T-helper 1 cell treated with Interleukin-12 subunit alpha and Interleukin-12 subunit beta and Interleukin-4 antibody, amounts not matched to agents 30 μg/mL and 1 μg/mL, for 36 hours (primary cell): ENCODE measurements at regions not wholly inside any gene's neighbourhood (a gene's known extent, or its start where the extent isn't known, plus 50 kb on each side); places are given as distances from the start of the nearest gene placed in this dataset.

Source experiments
- H3K27ac Mint-ChIP-seq: one replicate; pipeline ENCODE4 v1.8.0; 2021; ENCODE audit warnings: mild to moderate bottlenecking, mixed read lengths
- H3K27me3 Mint-ChIP-seq: one replicate; pipeline ENCODE4 v1.8.0; 2021; ENCODE audit warnings: low read depth, mixed read lengths
- H3K36me3 Mint-ChIP-seq: one replicate; pipeline ENCODE4 v1.8.0; 2021; ENCODE audit warnings: low read depth, mixed read lengths
- H3K4me1 Mint-ChIP-seq: one replicate; pipeline ENCODE4 v1.8.0; 2021; ENCODE audit warnings: low read depth, mixed read lengths
- H3K4me3 Mint-ChIP-seq: one replicate; pipeline ENCODE4 v1.8.0; 2021; ENCODE audit warnings: mild to moderate bottlenecking, moderate library complexity, mixed read lengths
- H3K9me3 Mint-ChIP-seq: one replicate; pipeline ENCODE4 v1.8.0; 2021; ENCODE audit warnings: mixed read lengths

- Mint-ChIP-seq H3K36me3 (peaks cover 3% of the 10 kb centered on the region), H3K27ac (no peak overlapping the region), H3K9me3 (peaks cover 14% of the 10 kb centered on the region), H3K27me3 (no peaks in the 10 kb centered on the region), H3K4me1 (peaks cover 7% of the 10 kb centered on the region), H3K4me3 (no peak overlapping the region)
These were observed 288.5 kb upstream of the RUNX1 start for GRCh38 chr21:35337573-35337972.

DNA sequence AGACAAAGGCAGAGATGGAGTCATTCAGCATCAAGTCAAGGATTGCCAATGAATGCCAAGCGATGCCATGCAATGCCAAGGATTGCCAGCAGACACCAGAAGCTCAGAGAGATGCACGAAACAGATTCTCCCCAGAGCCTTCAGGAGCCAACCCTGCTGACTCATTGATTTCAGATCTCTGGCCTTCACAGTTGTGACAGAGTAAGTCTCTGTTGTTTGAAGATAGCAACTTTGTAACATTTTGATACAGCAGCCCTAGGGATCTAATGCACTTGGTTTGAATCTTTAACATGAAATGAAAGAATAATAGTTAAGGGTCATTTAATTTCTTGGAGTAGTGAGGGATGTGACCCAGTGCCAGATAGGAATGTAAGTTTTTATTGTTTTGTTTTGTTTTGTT is 287.4 kb upstream of the RUNX1 start:
- Mint-ChIP-seq H3K9me3 (peaks cover 14% of the 10 kb centered on the region), H3K36me3 (peaks cover 3% of the 10 kb centered on the region), H3K27ac (no peak overlapping the region), H3K4me3 (no peak overlapping the region), H3K27me3 (no peaks in the 10 kb centered on the region), H3K4me1 (no peaks in the 10 kb centered on the region)

- Mint-ChIP-seq H3K27ac (no peak overlapping the region), H3K27me3 (no peaks in the 10 kb centered on the region), H3K4me3 (no peak overlapping the region), H3K36me3 (peaks cover 3% of the 10 kb centered on the region), H3K4me1 (no peaks in the 10 kb centered on the region), H3K9me3 (peaks cover 14% of the 10 kb centered on the region)
These were observed 286.9 kb upstream of the RUNX1 start for GRCh38 chr21:35335951-35336446.

GRCh38 chr21:35333831-35334618 is 284.9 kb upstream of the RUNX1 start:
- Mint-ChIP-seq H3K4me1 (no peaks in the 10 kb centered on the region), H3K4me3 (no peak overlapping the region), H3K27ac (no peak overlapping the region), H3K36me3 (peaks cover 3% of the 10 kb centered on the region), H3K9me3 (peaks cover 12% of the 10 kb centered on the region), H3K27me3 (peaks cover 3% of the 10 kb centered on the region)

DNA sequence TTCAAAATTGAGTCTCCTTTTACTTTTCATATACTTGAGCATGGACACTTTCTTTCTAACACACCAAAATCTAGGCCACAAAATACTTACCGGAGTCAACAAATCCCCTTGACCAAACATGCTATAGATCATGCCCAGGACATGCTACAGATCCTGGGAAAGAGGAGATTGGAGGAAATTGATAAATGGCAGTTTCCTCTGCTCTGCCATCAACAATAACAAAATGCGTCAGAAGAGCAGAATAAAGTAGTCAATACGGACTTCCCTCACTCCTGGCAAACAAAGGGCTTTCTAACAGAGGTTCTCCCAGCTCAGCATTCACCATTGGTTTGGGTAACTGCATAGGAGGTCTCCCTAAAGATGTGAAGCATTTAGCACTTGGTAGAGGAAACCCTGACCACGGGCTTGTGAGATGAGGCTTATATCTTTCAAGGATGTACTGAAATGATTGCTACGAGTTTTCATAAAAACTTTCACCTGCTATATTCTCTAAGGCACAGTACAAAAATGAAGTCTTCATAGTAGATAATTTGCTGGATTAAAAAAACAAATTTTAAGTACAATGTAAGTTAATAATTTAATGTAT is 283.8 kb upstream of the RUNX1 start:
- H3K4me3 Mint-ChIP-seq = no peak overlapping the region
- peaks cover 4% of the 10 kb centered on the region for H3K27me3 Mint-ChIP-seq
- no peaks in the 10 kb centered on the region for H3K4me1 Mint-ChIP-seq
- H3K27ac Mint-ChIP-seq = no peak overlapping the region
- peaks cover under 1% of the 10 kb centered on the region for H3K36me3 Mint-ChIP-seq
- peaks cover 4% of the 10 kb centered on the region for H3K9me3 Mint-ChIP-seq

DNA sequence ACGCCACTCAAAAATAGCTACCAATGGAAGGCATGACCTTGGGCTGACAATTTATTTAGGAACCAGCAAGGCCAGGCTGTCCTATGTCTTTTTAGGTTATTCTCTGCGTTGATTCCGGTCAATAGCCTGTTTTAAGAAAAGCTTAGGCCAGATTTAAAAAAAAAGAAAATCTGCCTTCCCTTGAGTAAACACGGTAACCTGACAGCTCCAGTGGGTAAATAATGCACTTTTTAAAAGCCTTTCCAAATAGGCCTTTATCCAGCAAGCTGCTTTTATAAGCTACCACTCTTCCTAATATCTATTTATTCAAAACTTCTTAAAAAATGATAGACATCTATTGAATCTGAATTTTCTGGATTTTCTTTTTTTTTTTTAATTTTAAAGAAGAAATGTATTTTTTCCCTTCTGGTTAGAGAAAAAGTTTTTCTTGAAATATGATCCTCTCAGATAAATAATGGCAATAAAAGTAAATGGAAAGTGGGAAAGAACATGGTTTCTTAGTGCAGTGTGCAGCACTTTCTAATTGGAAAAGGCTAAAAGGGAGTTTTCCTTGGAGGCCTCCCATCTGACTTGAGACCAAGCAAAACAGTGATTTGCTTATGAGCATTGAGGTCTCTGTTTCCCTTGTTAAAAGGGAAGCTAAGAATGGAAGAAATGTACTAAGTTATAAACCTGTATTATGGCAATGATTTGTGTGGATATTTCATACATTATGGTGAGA is 281.0 kb upstream of the RUNX1 start:
- Mint-ChIP-seq H3K4me1 (no peaks in the 10 kb centered on the region), H3K4me3 (no peak overlapping the region), H3K27ac (no peak overlapping the region), H3K9me3 (no peaks in the 10 kb centered on the region), H3K27me3 (peaks cover 7% of the 10 kb centered on the region), H3K36me3 (no peaks in the 10 kb centered on the region)

DNA sequence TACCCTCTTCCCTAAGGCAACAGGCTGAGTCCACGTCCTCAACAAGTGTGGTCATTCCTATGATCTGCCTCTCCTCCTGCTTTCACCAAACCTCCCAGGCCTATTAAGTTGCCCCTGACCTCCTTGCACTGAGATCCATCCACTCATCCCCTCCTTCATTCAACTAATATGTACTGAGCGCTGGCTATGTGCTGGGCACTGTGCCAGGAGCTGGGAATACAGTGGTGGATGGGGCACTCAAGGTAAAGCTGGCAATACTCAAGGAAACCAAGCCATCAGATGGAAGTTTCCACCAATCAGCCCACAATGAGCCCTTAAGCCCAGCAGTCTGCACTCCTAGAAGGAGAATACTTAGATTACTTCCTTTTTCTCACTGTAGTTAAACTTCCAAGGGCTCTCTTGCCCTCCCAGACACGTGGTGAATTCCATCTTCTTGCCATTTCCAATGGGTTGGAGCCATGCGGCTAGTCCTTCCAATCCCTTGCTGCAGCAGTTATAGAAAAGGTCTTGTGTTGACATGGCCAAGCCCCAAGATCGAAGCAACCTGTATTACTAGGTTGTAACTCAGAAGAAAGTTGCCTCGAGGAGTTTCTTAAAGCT is 279.9 kb upstream of the RUNX1 start:
- no peaks in the 10 kb centered on the region for H3K4me1 Mint-ChIP-seq
- no peak overlapping the region for H3K4me3 Mint-ChIP-seq
- H3K36me3 Mint-ChIP-seq = no peaks in the 10 kb centered on the region
- H3K27me3 Mint-ChIP-seq = peaks cover 7% of the 10 kb centered on the region
- no peak overlapping the region for H3K27ac Mint-ChIP-seq
- H3K9me3 Mint-ChIP-seq = no peaks in the 10 kb centered on the region

DNA sequence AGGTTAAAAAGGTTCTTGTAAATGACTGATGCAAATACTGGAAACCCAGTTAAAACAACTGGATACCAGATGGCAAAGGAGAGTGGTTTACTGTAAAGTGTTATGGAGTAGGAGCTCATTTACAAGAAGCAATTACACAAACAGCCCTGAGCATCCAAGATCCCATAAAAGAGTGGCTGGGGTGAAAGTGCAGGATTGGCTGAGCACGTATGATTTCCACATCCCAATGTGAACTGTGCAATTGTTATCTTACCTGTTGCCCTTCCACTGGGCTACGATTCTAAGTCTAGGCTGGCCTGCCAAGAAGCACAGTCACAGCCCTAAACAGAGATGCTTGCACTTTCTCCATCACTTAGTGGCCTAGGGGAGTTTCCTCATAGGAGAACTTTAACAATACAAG is 277.6 kb upstream of the RUNX1 start:
- H3K9me3 Mint-ChIP-seq = no peaks in the 10 kb centered on the region
- no peaks in the 10 kb centered on the region for H3K36me3 Mint-ChIP-seq
- no peak overlapping the region for H3K27ac Mint-ChIP-seq
- no peak overlapping the region for H3K4me3 Mint-ChIP-seq
- H3K4me1 Mint-ChIP-seq = peaks cover 3% of the 10 kb centered on the region
- H3K27me3 Mint-ChIP-seq = peaks cover 7% of the 10 kb centered on the region

DNA sequence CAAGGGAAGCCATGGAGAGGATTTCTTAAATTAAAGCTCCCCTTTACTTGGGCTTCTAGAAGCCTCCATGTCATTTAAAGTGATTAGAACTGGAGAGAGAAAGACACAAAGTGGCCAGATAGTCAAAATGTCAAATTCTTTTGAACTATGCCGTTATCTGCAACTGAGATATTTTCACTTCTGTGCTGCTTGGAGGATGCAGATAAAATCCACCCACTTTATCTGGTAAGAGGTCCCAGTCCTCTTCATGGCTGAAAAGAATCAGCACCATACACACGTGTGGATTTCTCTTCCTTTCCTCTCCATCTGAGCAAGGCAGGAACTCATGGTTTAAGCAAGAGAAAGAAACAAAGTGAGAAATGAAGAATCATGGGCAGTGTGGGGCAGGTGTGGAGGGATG is 276.9 kb upstream of the RUNX1 start:
- Mint-ChIP-seq H3K27ac (no peak overlapping the region), H3K36me3 (no peaks in the 10 kb centered on the region), H3K4me1 (peaks cover 3% of the 10 kb centered on the region), H3K4me3 (no peak overlapping the region), H3K9me3 (no peaks in the 10 kb centered on the region), H3K27me3 (peaks cover 7% of the 10 kb centered on the region)

- no peaks in the 10 kb centered on the region for H3K9me3 Mint-ChIP-seq
- peaks cover 7% of the 10 kb centered on the region for H3K27me3 Mint-ChIP-seq
- no peak overlapping the region for H3K27ac Mint-ChIP-seq
These were observed 275.5 kb upstream of the RUNX1 start for GRCh38 chr21:35324372-35325220.

DNA sequence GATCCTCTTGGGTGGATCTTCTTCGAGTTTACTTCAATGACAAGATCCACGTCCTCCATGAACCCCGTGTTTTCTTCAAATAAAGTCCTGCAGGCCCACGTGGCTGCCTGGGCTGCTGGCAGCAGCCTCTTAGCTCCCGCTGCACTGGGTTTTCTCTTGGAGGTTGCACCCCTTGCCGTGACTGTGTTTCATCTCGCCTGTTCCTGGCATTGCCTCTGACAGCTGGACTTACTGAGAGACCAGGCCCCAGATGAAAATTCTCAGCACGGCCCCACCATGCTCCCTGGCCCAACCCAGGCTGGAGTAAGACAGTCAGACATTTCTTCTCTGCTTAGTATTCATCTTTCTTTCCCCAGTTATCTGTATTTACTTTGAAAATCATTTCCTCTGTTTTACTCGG is 274.8 kb upstream of the RUNX1 start:
- Mint-ChIP-seq H3K36me3 (no peaks in the 10 kb centered on the region), H3K27ac (no peak overlapping the region), H3K27me3 (peaks cover 4% of the 10 kb centered on the region), H3K4me1 (peaks cover 3% of the 10 kb centered on the region), H3K4me3 (no peak overlapping the region), H3K9me3 (no peaks in the 10 kb centered on the region)

More at GRCh38 chr21:35324372-35325220, 275.5 kb upstream of the RUNX1 start:
- H3K4me3 Mint-ChIP-seq = no peak overlapping the region
- peaks cover 3% of the 10 kb centered on the region for H3K4me1 Mint-ChIP-seq
- H3K36me3 Mint-ChIP-seq = no peaks in the 10 kb centered on the region

DNA sequence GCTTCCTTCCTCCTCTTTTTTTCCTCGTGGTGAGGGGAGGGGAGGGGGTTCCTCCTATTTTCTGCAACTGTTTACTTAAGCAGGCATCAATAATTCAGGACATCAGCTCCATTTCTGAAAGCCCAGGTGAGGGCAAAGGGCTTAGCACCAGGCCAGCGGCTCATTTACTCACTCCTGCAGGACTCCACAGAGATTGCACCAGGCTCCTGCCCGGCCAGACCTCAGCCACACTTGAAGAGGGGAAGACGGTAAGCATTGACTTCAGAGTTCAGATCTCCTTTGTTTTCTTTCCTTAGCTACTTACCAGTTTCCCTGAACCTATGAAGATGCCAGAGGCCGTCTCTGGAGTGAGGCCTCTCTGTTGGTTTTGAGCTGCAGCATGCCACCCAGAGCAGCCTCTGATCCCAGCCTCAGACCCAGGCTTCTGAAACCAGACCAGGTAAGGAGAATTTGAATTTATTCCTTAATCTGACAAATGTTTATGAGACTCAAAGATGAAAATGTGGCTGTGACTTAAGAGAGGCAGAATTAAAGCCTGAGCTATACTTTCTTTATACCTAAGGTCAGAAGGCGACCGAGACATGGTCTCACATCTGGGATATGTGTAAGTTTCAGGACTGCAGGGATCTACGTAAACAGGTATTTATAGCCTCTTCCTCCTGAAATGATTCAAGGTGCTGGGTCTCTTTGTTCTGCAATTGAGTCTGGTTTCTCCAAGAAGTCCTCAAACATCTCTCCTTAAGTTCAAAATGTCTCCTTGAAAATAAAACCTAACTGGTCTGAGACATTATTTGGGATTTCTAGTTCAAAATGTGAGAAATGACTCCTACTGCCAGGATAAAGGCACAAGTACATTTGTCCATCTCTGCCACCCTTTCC is 272.5 kb upstream of the RUNX1 start:
- Mint-ChIP-seq H3K4me1 (peaks cover 3% of the 10 kb centered on the region), H3K27me3 (peaks cover 3% of the 10 kb centered on the region), H3K27ac (no peak overlapping the region), H3K4me3 (no peak overlapping the region), H3K36me3 (no peaks in the 10 kb centered on the region), H3K9me3 (no peaks in the 10 kb centered on the region)

DNA sequence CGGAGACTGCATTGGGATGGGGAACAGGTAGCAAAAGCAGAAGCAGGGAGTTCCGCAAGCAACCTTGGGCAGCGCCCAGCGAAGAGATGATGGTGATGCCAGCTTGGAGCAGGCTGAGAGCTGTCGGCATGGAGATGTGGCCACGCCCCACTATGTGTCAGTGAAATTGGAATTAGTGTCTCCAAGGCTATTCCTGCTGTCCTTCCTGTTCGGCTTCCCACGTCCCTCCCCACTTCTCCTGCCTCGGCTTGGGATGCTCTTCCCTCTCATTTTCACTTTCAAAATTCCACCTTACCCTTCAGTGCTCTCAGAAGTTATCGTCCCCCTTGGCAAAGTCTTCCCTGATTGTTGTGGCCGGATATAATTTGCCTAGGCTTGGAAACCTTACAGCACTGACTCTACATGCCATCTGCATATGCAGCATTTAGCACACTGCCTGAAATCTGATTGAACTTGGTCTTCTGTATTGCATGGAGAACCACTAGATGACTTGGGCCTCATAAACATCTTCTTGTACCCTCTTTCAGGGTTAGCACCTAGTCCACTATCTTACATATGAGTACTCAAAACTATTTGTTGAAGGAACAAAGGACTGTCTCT is 270.7 kb upstream of the RUNX1 start:
- Mint-ChIP-seq H3K4me1 (peaks cover 3% of the 10 kb centered on the region), H3K27ac (no peak overlapping the region), H3K4me3 (no peak overlapping the region), H3K27me3 (no peaks in the 10 kb centered on the region), H3K9me3 (no peaks in the 10 kb centered on the region), H3K36me3 (no peaks in the 10 kb centered on the region)
